ENCODE measurements at regions not wholly inside any gene's neighbourhood (a gene's known extent, or its start where the extent isn't known, plus 50 kb on each side); places are given as distances from the start of the nearest gene placed in this dataset.

- no peak for DNase-seq
Measured at GRCh38 chr13:40496035-40496810, 170.2 kb downstream of the FOXO1 start.

GRCh38 chr13:40498461-40498860 lies 168.0 kb downstream of the FOXO1 start:
- no peak for DNase-seq

- DNase-seq: no peak
Measured at GRCh38 chr13:40502236-40502635, 164.2 kb downstream of the FOXO1 start.

- no peak for DNase-seq
Measured at GRCh38 chr13:40503011-40503410, 163.4 kb downstream of the FOXO1 start.

GRCh38 chr13:40503966-40504591 lies 162.4 kb downstream of the FOXO1 start:
- no peak for DNase-seq

- no peak for DNase-seq
Measured at GRCh38 chr13:40504641-40505040, 161.8 kb downstream of the FOXO1 start.

- no peak for DNase-seq
Measured at GRCh38 chr13:40505196-40505595, 161.2 kb downstream of the FOXO1 start.
